ENCODE measurements at regions not wholly inside any gene's neighbourhood (a gene's known extent, or its start where the extent isn't known, plus 50 kb on each side); places are given as distances from the start of the nearest gene placed in this dataset.

GRCh38 chr11:115724666-115725065 lies 220.5 kb upstream of the CADM1 start:
- TF ChIP-seq CTCF (conservative IDR thresholded peaks at IDR 0.05; ENCODE audit: low read depth in 2 of 2) (no peak), JUNB (IDR thresholded peaks at IDR 0.05; ENCODE audit: unreplicated experiment) (no peak), CREB1 (CRISPR knock-in tag; IDR thresholded peaks at IDR 0.05; ENCODE audit: low read depth) (no peak), EZH2 (IDR thresholded peaks at IDR 0.05; ENCODE audit: low read depth, unreplicated experiment) (no peak), REST (IDR thresholded peaks at IDR 0.05; ENCODE audit: unreplicated experiment) (no peak), POLR2AphosphoS5 (IDR thresholded peaks at IDR 0.05; ENCODE audit: low read depth) (no peak), EZH2phosphoT487 (IDR thresholded peaks at IDR 0.05; ENCODE audit: unreplicated experiment) (no peak), ZNF331 (CRISPR knock-in tag; IDR thresholded peaks at IDR 0.05; ENCODE audit: low read depth) (no peak), ZNF462 (CRISPR knock-in tag; IDR thresholded peaks at IDR 0.05) (no peak), NANOG (IDR thresholded peaks at IDR 0.05; ENCODE audit: borderline replicate concordance) (no peak), ETS1 (IDR thresholded peaks at IDR 0.05) (no peak), ZNF114 (CRISPR knock-in tag; IDR thresholded peaks at IDR 0.05) (no peak), STAT1 (IDR thresholded peaks at IDR 0.05; ENCODE audit: unreplicated experiment) (no peak)
